Natural killer cell (primary cell): ENCODE measurements at regions not wholly inside any gene's neighbourhood (a gene's known extent, or its start where the extent isn't known, plus 50 kb on each side); places are given as distances from the start of the nearest gene placed in this dataset.

Experiments used
- ATAC-seq, 3 donors: fragments of 150-1000 bp in 2 of 3; fragments of 200-7000 bp in 1 of 3; cut with Tn5 transposase; 1 replicate in 1 of 3; 2 replicates in 2 of 3; pipeline ENCODE4 v1.10.0; 2021; ENCODE audit warnings: mild to moderate bottlenecking in 2 of 3, moderate library complexity in 2 of 3
- DNase-seq, 2 donors: peaks; one replicate each; pipeline versions ENCODE4 v3.0.0 to v3.0.0-alpha.2; 2013 to 2021; ENCODE audit warnings: mixed read lengths in 1 of 2
- H3K27ac ChIP-seq: one replicate; pipeline ENCODE4 v1.5.1; 2013; ENCODE audit warnings: mild to moderate bottlenecking, low read length
- H3K27me3 ChIP-seq: one replicate; pipeline ENCODE4 v1.6.1; 2013; ENCODE audit warnings: low read length; ENCODE audit not compliant: control insufficient read depth, insufficient read depth
- H3K36me3 ChIP-seq: one replicate; pipeline ENCODE4 v1.6.1; 2013; ENCODE audit warnings: low read length; ENCODE audit not compliant: control insufficient read depth, insufficient read depth
- H3K4me1 ChIP-seq: one replicate; pipeline ENCODE4 v1.6.1; 2013; ENCODE audit warnings: low read length; ENCODE audit not compliant: control insufficient read depth, insufficient read depth
- H3K4me3 ChIP-seq: one replicate; pipeline ENCODE4 v1.5.1; 2013; ENCODE audit warnings: low read length
- H3K9me3 ChIP-seq: one replicate; pipeline ENCODE4 v1.6.1; 2013; ENCODE audit warnings: low read length; ENCODE audit not compliant: control insufficient read depth, insufficient read depth
- H3K27ac Mint-ChIP-seq, 2 donors: one replicate each; pipeline ENCODE4 v1.8.0; 2022; ENCODE audit warnings: mild to moderate bottlenecking in 2 of 2, mixed read lengths in 2 of 2, moderate library complexity in 1 of 2
- H3K27me3 Mint-ChIP-seq, 2 donors: one replicate each; pipeline ENCODE4 v1.8.0; 2022; ENCODE audit warnings: low read depth in 2 of 2, mixed read lengths in 2 of 2
- H3K36me3 Mint-ChIP-seq: one replicate; pipeline ENCODE4 v1.8.0; 2022; ENCODE audit warnings: mixed read lengths
- H3K4me1 Mint-ChIP-seq, 2 donors: one replicate each; pipeline ENCODE4 v1.8.0; 2022; ENCODE audit warnings: mixed read lengths in 2 of 2
- H3K4me3 Mint-ChIP-seq: one replicate; pipeline ENCODE4 v1.8.0; 2022; ENCODE audit warnings: mild to moderate bottlenecking, moderate library complexity, mixed read lengths
- H3K9me3 Mint-ChIP-seq, 2 donors: one replicate each; pipeline ENCODE4 v1.8.0; 2022; ENCODE audit warnings: mixed read lengths in 2 of 2
- WGBS: methylation state at CpG from one replicate; pipeline ENCODE4 v1.1.7; 2013; ENCODE audit warnings: missing lambda C conversion rate; ENCODE audit not compliant: insufficient coverage; 5-methylcytosine and 5-hydroxymethylcytosine counted together
- intact Hi-C: fragments of 100-400 bp; cut with micrococcal nuclease; formaldehyde crosslinking; loops from one replicate; pipeline ENCODE4 v1.14.2; 2022
- TF ChIP-seq, protein P1 (sequence below): fragments of 200-600 bp; IDR thresholded peaks from one replicate; pipeline ENCODE4 v1.8.0; 2022; ENCODE audit warnings: antibody characterized with exemption

DNA sequence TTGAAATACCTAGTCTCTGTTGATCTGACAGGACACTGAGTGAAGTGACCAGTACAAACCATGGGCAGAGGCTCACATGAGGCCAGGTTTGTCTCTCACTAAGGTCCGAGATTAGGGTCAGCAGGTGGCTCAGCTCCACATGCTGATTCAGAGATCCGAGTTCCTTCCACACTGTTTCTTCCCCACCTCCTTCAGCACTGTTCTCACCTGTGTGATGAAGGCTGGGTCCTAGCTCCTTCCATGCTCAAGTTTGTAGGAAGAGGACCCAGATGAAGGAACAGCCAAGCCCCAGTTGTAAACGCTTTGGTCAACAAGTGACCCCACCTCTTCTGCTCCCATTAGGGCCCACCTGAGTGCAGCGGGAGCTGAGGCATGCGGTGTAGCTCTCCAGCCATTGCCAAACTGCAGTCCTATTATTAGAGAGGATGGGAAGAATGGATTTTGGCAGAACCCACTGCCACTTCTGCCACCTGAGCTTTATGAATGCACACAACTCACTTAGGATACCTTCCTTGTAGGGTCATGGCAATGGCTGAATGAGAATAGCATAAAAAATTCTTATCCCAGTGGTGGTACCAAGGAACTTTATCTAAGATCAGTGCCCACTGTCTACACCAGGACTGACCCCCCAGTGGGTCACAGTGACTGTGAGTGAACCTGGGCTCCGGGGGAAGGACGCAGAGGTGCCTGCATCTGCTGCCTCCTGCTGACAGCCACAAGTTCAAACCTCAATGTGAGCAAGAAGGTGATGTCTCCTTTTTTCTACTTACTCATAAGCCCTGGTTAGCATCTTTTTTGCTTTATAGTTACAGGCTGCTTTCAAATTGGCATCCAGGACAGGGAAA lies 324.8 kb upstream of the HS6ST1 start:
- no peak overlapping the region for H3K27ac Mint-ChIP-seq
- Histone ChIP-seq H3K27me3 (no peaks in the 10 kb centered on the region), H3K4me3 (no peak overlapping the region), H3K9me3 (no peaks in the 10 kb centered on the region), H3K27ac (no peak overlapping the region), H3K4me1 (no peaks in the 10 kb centered on the region), H3K36me3 (no peaks in the 10 kb centered on the region)
- intact Hi-C loops, result no loop called here
- H3K4me1 Mint-ChIP-seq, result no peaks in the 10 kb centered on the region
- no peaks in the 10 kb centered on the region for H3K36me3 Mint-ChIP-seq
- 87% methylated on average over 5 of the region's 7 CpGs for WGBS
- no peaks in the 10 kb centered on the region for H3K27me3 Mint-ChIP-seq
- H3K4me3 Mint-ChIP-seq, result no peak overlapping the region
- ATAC-seq (no peak), DNase-seq (no peak)
- TF ChIP-seq, protein P1, sequence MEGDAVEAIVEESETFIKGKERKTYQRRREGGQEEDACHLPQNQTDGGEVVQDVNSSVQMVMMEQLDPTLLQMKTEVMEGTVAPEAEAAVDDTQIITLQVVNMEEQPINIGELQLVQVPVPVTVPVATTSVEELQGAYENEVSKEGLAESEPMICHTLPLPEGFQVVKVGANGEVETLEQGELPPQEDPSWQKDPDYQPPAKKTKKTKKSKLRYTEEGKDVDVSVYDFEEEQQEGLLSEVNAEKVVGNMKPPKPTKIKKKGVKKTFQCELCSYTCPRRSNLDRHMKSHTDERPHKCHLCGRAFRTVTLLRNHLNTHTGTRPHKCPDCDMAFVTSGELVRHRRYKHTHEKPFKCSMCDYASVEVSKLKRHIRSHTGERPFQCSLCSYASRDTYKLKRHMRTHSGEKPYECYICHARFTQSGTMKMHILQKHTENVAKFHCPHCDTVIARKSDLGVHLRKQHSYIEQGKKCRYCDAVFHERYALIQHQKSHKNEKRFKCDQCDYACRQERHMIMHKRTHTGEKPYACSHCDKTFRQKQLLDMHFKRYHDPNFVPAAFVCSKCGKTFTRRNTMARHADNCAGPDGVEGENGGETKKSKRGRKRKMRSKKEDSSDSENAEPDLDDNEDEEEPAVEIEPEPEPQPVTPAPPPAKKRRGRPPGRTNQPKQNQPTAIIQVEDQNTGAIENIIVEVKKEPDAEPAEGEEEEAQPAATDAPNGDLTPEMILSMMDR, result no peak
- no peaks in the 10 kb centered on the region for H3K9me3 Mint-ChIP-seq

DNA sequence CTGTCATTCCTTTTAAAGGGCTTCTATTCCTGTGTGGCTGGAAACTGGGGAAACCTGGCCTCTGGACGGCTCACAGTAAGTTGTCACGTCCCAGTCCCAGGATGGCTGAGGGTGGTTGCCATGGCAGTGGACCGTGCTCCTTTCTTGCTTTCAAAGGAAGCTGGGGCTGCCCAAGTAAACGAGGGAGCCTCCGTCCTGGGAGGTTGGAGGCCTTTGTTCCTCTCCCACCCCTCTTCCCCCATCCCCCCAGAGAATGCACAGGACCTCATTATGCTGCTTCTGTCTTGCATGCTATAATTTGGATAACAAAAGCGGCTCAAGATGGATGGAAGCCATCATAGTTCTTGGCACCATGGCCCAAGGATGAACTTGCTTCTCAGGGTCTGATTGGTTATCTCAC lies 325.5 kb upstream of the HS6ST1 start:
- Histone ChIP-seq H3K4me1 (no peaks in the 10 kb centered on the region), H3K27me3 (no peaks in the 10 kb centered on the region), H3K4me3 (no peak overlapping the region), H3K9me3 (no peaks in the 10 kb centered on the region), H3K27ac (no peak overlapping the region), H3K36me3 (no peaks in the 10 kb centered on the region)
- TF ChIP-seq, protein P1, result no peak
- intact Hi-C loops, result no loop called here
- no peak for ATAC-seq
- Mint-ChIP-seq H3K27ac (no peak overlapping the region), H3K9me3 (no peaks in the 10 kb centered on the region), H3K4me3 (no peak overlapping the region), H3K36me3 (no peaks in the 10 kb centered on the region), H3K27me3 (no peaks in the 10 kb centered on the region), H3K4me1 (no peaks in the 10 kb centered on the region)
- 90% methylated on average over 6 of the region's 6 CpGs for WGBS
- peak in 1 of 2 donors; percentile 2 for DNase-seq

DNA sequence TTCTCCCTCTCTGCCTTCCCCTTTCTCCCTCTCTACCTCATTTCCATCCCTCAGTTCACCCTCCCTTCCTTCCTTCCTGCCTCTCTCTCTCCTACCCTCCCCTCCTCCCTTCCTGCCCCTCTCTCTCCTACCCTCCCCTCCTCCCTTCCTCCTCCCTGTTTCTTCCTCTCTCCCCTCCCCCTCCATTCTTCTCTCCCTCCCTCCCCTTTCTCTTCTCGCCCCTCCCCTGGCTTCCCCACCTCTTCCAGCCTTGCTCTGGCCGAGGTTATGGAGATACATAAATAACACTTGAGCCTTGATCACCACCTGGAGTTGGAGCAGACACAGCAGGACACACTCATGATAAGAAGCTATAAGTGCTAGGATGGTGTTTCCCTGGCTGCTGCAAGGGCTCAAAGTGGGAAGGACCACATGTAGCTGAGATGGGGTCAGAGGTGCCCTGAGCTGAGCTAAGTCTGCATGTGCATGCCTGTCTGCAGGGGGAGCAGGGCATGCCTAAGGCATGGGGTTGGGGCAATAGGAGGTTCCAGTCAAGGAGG lies 326.1 kb upstream of the HS6ST1 start:
- no peaks in the 10 kb centered on the region for H3K36me3 Mint-ChIP-seq
- H3K4me3 Mint-ChIP-seq, result no peak overlapping the region
- no peaks in the 10 kb centered on the region for H3K27me3 ChIP-seq
- WGBS, result 75% methylated on average over 2 of the region's 2 CpGs
- no peaks in the 10 kb centered on the region for H3K9me3 ChIP-seq
- H3K4me1 Mint-ChIP-seq, result no peaks in the 10 kb centered on the region
- intact Hi-C loops, result no loop called here
- no peak for ATAC-seq
- no peaks in the 10 kb centered on the region for H3K36me3 ChIP-seq
- no peaks in the 10 kb centered on the region for H3K9me3 Mint-ChIP-seq
- no peaks in the 10 kb centered on the region for H3K27me3 Mint-ChIP-seq
- no peak overlapping the region for H3K27ac Mint-ChIP-seq
- no peak overlapping the region for H3K4me3 ChIP-seq
- H3K4me1 ChIP-seq, result no peaks in the 10 kb centered on the region
- no peak for DNase-seq
- TF ChIP-seq, protein P1, result no peak
- no peak overlapping the region for H3K27ac ChIP-seq
